Panc1 (cell line): ENCODE measurements at regions not wholly inside any gene's neighbourhood (a gene's known extent, or its start where the extent isn't known, plus 50 kb on each side); places are given as distances from the start of the nearest gene placed in this dataset.

Experiments
- ATAC-seq: fragments of 200-7000 bp; cut with Tn5 transposase; 2 replicates; pipeline ENCODE4 v1.9.1; 2020; ENCODE audit warnings: mild to moderate bottlenecking, moderate library complexity
- BruUV-seq: library from RNA; stranded (reverse); fragments of 400-500 nt; replicated peaks from 2 replicates; lab custom pipeline; 2021; lab: Mats Ljungman, UMichigan
- CTCF ChIA-PET: fragments of 300-600 bp; sonication (Branson Sonifier 250); formaldehyde crosslinking; loops from one replicate; lab custom pipeline; 2022; ENCODE audit warnings: antibody characterized with exemption; lab: Charles Lee
- POLR2A ChIA-PET: fragments of 300-600 bp; sonication (Branson Sonifier 250); formaldehyde crosslinking; loops from one replicate; lab custom pipeline; 2022; ENCODE audit warnings: antibody characterized with exemption; lab: Charles Lee
- DNase-seq: peaks from one replicate; pipeline ENCODE4 v3.0.0-alpha.2; 2010; ENCODE audit warnings: low read depth, low spot score
- H3K27ac ChIP-seq: 2 replicates; pipeline ENCODE4 v1.5.1; 2011; ENCODE audit warnings: mild to moderate bottlenecking, low read length, inconsistent platforms
- H3K27me3 ChIP-seq: fragments of 200-500 bp; sonication (Bioruptor generic); 2 replicates; pipeline ENCODE4 v1.6.0; 2014; ENCODE audit warnings: low read length, inconsistent platforms; ENCODE audit not compliant: control insufficient read depth, insufficient read depth
- H3K36me3 ChIP-seq: fragments of 200-500 bp; sonication (Bioruptor generic); 2 replicates; pipeline ENCODE4 v1.5.1; 2014; ENCODE audit warnings: inconsistent platforms, mild to moderate bottlenecking, low read length, moderate library complexity; ENCODE audit not compliant: control insufficient read depth, insufficient read depth
- H3K4me1 ChIP-seq: 2 replicates; pipeline ENCODE4 v1.5.1; 2011; ENCODE audit warnings: inconsistent platforms, mild to moderate bottlenecking, low read length, moderate library complexity; ENCODE audit not compliant: control insufficient read depth, insufficient read depth
- H3K4me3 ChIP-seq, 2 experiments: 2 replicates each; pipeline ENCODE4 v1.5.1; 2011 to 2012; ENCODE audit warnings: low read depth in 2 of 2, low read length in 2 of 2, mild to moderate bottlenecking in 2 of 2, inconsistent platforms in 1 of 2, moderate library complexity in 1 of 2
- H3K9me3 ChIP-seq: fragments of 200-500 bp; sonication (Bioruptor generic); 2 replicates; pipeline ENCODE4 v1.5.1; 2014; ENCODE audit warnings: low read depth, mild to moderate bottlenecking, inconsistent platforms, low read length, moderate library complexity; ENCODE audit not compliant: control insufficient read depth, insufficient read depth
- POLR2AphosphoS5 ChIP-seq: IDR thresholded peaks from 2 replicates; pipeline ENCODE4 v1.6.1; 2012; ENCODE audit warnings: mild to moderate bottlenecking, low read depth, low read length, moderate library complexity
- REST ChIP-seq, 2 experiments: IDR thresholded peaks; 2 replicates each; pipeline ENCODE4 v1.6.1; 2011 to 2012; ENCODE audit warnings: low read depth in 2 of 2, control low read depth in 1 of 2, low read length in 1 of 2, mild to moderate bottlenecking in 1 of 2, moderate library complexity in 1 of 2; ENCODE audit not compliant: insufficient read depth in 1 of 2
- SIN3A ChIP-seq: IDR thresholded peaks from 2 replicates; pipeline ENCODE4 v1.6.1; 2012; ENCODE audit warnings: low read depth, mild to moderate bottlenecking, low read length, moderate library complexity, borderline replicate concordance; ENCODE audit not compliant: insufficient read depth
- TCF7L2 ChIP-seq: IDR thresholded peaks from 2 replicates; pipeline ENCODE4 v1.6.1; 2011; ENCODE audit warnings: mild to moderate bottlenecking, low read depth, low read length, inconsistent platforms
- in situ Hi-C: cut with HindIII; loops from 2 replicates; pipeline ENCODE4 v1.10.0; 2016; ENCODE audit warnings: low sequenced_read_pairs, low pct_unique_long_range_greater_than_20kb
- intact Hi-C: fragments of 100-400 bp; cut with micrococcal nuclease; formaldehyde crosslinking; loops from one replicate; pipeline ENCODE4 v1.10.0; 2022; ENCODE audit not compliant: unreplicated experiment
- TF ChIP-seq, protein P1 (sequence below): fragments of 450-650 bp; IDR thresholded peaks from 2 replicates; pipeline ENCODE4 v1.5.1; 2017; ENCODE audit warnings: mild to moderate bottlenecking

- DNase-seq (no peak), ATAC-seq (no peak)
- no peaks in the 10 kb centered on the region for H3K36me3 ChIP-seq
- no TSS peak for BruUV-seq
- peak overlapping the region; percentile 72; the same call in 1 of the 2 replicates for H3K27ac ChIP-seq
- H3K9me3 ChIP-seq: no peaks in the 10 kb centered on the region
- CTCF ChIA-PET: no interaction called here
- intact Hi-C loops (no loop called here), in situ Hi-C loops (no loop called here)
- POLR2A ChIA-PET: no interaction called here
- peaks cover 43% of the 10 kb centered on the region for H3K4me1 ChIP-seq
- TF ChIP-seq, protein P1, sequence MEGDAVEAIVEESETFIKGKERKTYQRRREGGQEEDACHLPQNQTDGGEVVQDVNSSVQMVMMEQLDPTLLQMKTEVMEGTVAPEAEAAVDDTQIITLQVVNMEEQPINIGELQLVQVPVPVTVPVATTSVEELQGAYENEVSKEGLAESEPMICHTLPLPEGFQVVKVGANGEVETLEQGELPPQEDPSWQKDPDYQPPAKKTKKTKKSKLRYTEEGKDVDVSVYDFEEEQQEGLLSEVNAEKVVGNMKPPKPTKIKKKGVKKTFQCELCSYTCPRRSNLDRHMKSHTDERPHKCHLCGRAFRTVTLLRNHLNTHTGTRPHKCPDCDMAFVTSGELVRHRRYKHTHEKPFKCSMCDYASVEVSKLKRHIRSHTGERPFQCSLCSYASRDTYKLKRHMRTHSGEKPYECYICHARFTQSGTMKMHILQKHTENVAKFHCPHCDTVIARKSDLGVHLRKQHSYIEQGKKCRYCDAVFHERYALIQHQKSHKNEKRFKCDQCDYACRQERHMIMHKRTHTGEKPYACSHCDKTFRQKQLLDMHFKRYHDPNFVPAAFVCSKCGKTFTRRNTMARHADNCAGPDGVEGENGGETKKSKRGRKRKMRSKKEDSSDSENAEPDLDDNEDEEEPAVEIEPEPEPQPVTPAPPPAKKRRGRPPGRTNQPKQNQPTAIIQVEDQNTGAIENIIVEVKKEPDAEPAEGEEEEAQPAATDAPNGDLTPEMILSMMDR: no peak
- TF ChIP-seq SIN3A: no peak
- TF ChIP-seq TCF7L2: no peak
- TF ChIP-seq REST (IDR thresholded peaks at IDR 0.05; ENCODE audit: insufficient read depth in 1 of 2, low read depth in 2 of 2, low read length in 1 of 2): no peak
- TF ChIP-seq POLR2AphosphoS5: no peak
- no peaks in the 10 kb centered on the region for H3K27me3 ChIP-seq
- no peak overlapping the region for H3K4me3 ChIP-seq
Observed at GRCh38 chr21:41669533-41669830, 97.4 kb downstream of the RIPK4 start.

DNA sequence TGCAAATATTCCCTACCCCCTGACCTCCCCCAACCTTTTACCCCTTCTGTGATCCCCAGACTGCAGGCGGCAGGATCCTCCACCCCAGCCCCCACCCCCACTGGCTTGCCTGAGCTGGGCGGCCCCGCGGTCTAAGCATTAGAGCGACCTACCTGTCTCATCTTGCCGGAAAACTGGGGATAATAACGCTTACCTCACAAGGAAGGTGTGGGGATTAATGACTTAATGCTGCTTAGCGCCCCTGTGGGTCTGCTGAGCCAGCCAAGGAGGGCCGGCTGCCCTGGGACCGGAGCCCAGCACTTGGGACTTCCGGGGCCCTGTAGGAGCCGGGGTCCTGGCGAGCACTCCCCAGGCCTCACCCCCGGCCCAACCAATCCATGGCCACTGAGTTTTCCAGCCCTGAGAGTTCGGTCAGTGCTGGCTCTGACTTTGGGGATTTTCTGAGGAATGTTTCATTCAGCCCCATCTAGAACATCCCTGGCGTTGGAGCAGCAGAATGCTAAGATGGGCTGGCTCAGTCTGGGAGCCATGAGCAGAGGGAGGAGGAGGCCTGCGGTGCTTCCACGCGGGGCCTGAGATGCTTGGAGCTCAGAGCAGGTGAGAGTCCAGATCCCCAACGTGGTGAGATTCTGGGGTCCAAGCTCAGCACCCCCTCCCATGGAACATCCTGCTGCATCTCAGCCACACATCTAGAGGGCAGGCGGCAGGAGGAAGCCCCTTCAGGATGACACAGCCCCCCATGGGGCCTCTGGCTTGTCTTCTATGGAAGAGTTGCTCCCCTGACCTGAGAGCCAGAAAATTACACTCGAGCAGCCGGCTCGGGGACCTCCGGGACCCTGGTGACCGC is 97.9 kb downstream of the RIPK4 start:
- intact Hi-C loops: no loop called here
- POLR2A ChIA-PET: no interaction called here
- in situ Hi-C loops: no loop called here
- Histone ChIP-seq H3K36me3 (no peaks in the 10 kb centered on the region), H3K27me3 (no peaks in the 10 kb centered on the region), H3K4me1 (peaks cover 44% of the 10 kb centered on the region), H3K9me3 (no peaks in the 10 kb centered on the region), H3K27ac (0 out of 2 replicates have a peak overlapping the region, but pooled peaks have one; percentile 72), H3K4me3 (no peak overlapping the region)
- DNase-seq (no peak), ATAC-seq (no peak)
- no TSS peak for BruUV-seq
- TF ChIP-seq SIN3A (no peak), REST (IDR thresholded peaks at IDR 0.05; ENCODE audit: insufficient read depth in 1 of 2, low read depth in 2 of 2, low read length in 1 of 2) (no peak), POLR2AphosphoS5 (no peak), TCF7L2 (no peak)
- TF ChIP-seq, protein P1: no peak
- CTCF ChIA-PET: no interaction called here
